Peyer's patch (tissue), 4 donors: ENCODE measurements at regions not wholly inside any gene's neighbourhood (a gene's known extent, or its start where the extent isn't known, plus 50 kb on each side); places are given as distances from the start of the nearest gene placed in this dataset.

ENCODE experiments used
- POLR2A ChIP-seq, 2 donors: fragments of 450-650 bp; IDR thresholded peaks; one replicate each; pipeline ENCODE4 v1.5.1; 2017; ENCODE audit warnings: antibody characterized with exemption in 2 of 2, mild to moderate bottlenecking in 2 of 2, moderate library complexity in 2 of 2
- TF ChIP-seq, protein P1 (sequence below), 6 experiments: fragments of 450-650 bp in 4 of 6; fragments of 200-600 bp in 2 of 6; sonication (generic) in 1 of 6; IDR thresholded peaks; one replicate each; pipeline ENCODE4 v1.5.1; 2017 to 2019; ENCODE audit warnings: antibody characterized with exemption in 6 of 6, mild to moderate bottlenecking in 3 of 6, moderate library complexity in 1 of 6

DNA sequence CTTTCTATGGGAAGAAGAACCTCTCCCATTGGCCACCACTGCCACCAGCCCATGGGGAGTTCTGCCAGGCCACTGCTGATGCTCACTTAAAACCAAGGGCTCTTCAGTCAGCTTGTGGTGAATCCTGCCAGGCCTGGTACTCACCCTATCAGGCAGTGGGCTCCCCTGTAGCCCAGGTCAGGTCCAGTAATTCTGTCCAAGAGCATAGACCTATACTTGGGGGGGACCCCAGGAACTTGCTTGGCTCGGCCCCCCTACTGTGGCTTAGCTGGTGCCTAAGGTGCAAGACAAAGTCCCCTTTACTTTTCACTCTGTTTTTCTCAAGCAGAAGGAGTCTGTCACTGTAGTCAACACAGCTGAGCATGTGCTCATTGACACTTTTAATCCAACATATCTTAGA, 1012.2 kb downstream of the PCDH19 start:
- TF ChIP-seq POLR2A (IDR thresholded peaks at IDR 0.05): no peak
- TF ChIP-seq, protein P1, sequence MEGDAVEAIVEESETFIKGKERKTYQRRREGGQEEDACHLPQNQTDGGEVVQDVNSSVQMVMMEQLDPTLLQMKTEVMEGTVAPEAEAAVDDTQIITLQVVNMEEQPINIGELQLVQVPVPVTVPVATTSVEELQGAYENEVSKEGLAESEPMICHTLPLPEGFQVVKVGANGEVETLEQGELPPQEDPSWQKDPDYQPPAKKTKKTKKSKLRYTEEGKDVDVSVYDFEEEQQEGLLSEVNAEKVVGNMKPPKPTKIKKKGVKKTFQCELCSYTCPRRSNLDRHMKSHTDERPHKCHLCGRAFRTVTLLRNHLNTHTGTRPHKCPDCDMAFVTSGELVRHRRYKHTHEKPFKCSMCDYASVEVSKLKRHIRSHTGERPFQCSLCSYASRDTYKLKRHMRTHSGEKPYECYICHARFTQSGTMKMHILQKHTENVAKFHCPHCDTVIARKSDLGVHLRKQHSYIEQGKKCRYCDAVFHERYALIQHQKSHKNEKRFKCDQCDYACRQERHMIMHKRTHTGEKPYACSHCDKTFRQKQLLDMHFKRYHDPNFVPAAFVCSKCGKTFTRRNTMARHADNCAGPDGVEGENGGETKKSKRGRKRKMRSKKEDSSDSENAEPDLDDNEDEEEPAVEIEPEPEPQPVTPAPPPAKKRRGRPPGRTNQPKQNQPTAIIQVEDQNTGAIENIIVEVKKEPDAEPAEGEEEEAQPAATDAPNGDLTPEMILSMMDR (IDR thresholded peaks at IDR 0.05): no peak
